Suprapubic skin (tissue), 4 donors: ENCODE measurements at regions not wholly inside any gene's neighbourhood (a gene's known extent, or its start where the extent isn't known, plus 50 kb on each side); places are given as distances from the start of the nearest gene placed in this dataset.

ENCODE experiments used
- DNase-seq, 2 donors: peaks; one replicate each; pipeline ENCODE4 v3.0.0-alpha.2; 2019; ENCODE audit warnings: low spot score in 2 of 2
- H3K27ac ChIP-seq: fragments of 200-600 bp; sonication (generic); one replicate; pipeline ENCODE4 v1.5.1; 2019
- H3K27me3 ChIP-seq: fragments of 200-600 bp; sonication (generic); one replicate; pipeline ENCODE4 v1.5.1; 2019
- H3K36me3 ChIP-seq: fragments of 200-600 bp; sonication (generic); one replicate; pipeline ENCODE4 v1.5.1; 2019
- H3K4me1 ChIP-seq: fragments of 200-600 bp; sonication (generic); one replicate; pipeline ENCODE4 v1.5.1; 2019
- H3K4me3 ChIP-seq: fragments of 200-600 bp; sonication (generic); one replicate; pipeline ENCODE4 v1.5.1; 2019; ENCODE audit warnings: mild to moderate bottlenecking
- H3K9me3 ChIP-seq: fragments of 200-600 bp; sonication (generic); one replicate; pipeline ENCODE4 v1.5.1; 2019
- EP300 ChIP-seq: sonication (generic); formaldehyde crosslinking; IDR thresholded peaks from one replicate; pipeline ENCODE4 v1.6.1; 2017; ENCODE audit warnings: antibody characterized with exemption
- POLR2A ChIP-seq, 2 donors: fragments of 450-650 bp; IDR thresholded peaks; one replicate each; pipeline ENCODE4 v1.6.1; 2017; ENCODE audit warnings: antibody characterized with exemption in 2 of 2, mild to moderate bottlenecking in 2 of 2, moderate library complexity in 2 of 2
- POLR2AphosphoS5 ChIP-seq, 3 donors: sonication (generic); formaldehyde crosslinking; IDR thresholded peaks; one replicate each; pipeline ENCODE4 v1.6.1; 2017; ENCODE audit warnings: antibody characterized with exemption in 3 of 3
- WGBS: methylation state at CpG from one replicate; pipeline ENCODE4 v1.1.5; 2018; 5-methylcytosine and 5-hydroxymethylcytosine counted together
- TF ChIP-seq, protein P1 (sequence below), 2 donors: fragments of 200-600 bp in 1 of 2; fragments of 450-650 bp in 1 of 2; sonication (generic) in 1 of 2; IDR thresholded peaks; one replicate each; pipeline ENCODE4 v1.5.1; 2016 to 2019; ENCODE audit warnings: antibody characterized with exemption in 2 of 2, mild to moderate bottlenecking in 1 of 2, moderate library complexity in 1 of 2

DNA sequence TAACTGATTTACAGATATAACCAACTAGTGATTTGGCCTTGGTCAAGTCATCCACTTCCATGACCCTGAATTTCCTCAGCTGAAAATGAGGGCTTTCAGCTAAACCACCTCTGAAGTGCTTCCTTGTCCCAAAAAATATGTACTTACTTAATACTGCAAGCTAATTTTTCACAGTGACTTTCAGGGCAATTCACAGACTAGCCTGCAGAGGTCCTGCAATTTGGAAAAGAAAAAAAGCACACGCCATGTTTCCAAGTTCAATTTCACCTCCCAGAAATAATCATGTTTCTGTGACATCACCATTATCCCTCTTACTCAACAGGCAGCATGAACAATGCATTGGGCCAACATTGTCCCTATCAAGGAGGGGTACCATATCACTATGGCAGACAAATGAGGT lies 218.2 kb downstream of the SHOX2 start:
- 83% methylated on average over 1 of the region's 1 CpG for WGBS
- no peak for DNase-seq
- Histone ChIP-seq H3K9me3 (no peaks in the 10 kb centered on the region), H3K36me3 (no peaks in the 10 kb centered on the region), H3K27me3 (no peaks in the 10 kb centered on the region), H3K27ac (no peak overlapping the region), H3K4me1 (no peaks in the 10 kb centered on the region), H3K4me3 (no peak overlapping the region)
- TF ChIP-seq POLR2AphosphoS5 (IDR thresholded peaks at IDR 0.05) (no peak), POLR2A (IDR thresholded peaks at IDR 0.05) (no peak), EP300 (no peak)
- TF ChIP-seq, protein P1, sequence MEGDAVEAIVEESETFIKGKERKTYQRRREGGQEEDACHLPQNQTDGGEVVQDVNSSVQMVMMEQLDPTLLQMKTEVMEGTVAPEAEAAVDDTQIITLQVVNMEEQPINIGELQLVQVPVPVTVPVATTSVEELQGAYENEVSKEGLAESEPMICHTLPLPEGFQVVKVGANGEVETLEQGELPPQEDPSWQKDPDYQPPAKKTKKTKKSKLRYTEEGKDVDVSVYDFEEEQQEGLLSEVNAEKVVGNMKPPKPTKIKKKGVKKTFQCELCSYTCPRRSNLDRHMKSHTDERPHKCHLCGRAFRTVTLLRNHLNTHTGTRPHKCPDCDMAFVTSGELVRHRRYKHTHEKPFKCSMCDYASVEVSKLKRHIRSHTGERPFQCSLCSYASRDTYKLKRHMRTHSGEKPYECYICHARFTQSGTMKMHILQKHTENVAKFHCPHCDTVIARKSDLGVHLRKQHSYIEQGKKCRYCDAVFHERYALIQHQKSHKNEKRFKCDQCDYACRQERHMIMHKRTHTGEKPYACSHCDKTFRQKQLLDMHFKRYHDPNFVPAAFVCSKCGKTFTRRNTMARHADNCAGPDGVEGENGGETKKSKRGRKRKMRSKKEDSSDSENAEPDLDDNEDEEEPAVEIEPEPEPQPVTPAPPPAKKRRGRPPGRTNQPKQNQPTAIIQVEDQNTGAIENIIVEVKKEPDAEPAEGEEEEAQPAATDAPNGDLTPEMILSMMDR (IDR thresholded peaks at IDR 0.05): no peak

DNA sequence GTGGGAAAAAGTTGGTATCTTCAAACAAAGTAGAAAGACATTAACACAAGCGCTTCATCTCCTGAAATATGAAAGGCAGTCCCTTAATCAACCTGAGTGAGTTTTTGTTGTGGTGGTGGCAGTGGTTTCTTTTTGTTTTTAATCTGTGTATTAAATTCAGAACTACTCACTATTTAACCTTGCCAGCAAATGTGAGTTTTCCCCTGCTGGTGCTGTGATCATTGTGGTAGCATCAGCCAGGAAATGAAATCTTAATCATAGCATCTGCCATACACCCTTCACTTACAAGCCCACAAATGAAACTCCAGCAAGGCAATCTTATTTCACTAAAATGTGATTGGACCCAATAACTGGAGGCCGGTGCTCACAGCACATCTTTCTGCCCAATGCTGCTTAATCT lies 229.7 kb downstream of the SHOX2 start:
- H3K36me3 ChIP-seq: no peaks in the 10 kb centered on the region

DNA sequence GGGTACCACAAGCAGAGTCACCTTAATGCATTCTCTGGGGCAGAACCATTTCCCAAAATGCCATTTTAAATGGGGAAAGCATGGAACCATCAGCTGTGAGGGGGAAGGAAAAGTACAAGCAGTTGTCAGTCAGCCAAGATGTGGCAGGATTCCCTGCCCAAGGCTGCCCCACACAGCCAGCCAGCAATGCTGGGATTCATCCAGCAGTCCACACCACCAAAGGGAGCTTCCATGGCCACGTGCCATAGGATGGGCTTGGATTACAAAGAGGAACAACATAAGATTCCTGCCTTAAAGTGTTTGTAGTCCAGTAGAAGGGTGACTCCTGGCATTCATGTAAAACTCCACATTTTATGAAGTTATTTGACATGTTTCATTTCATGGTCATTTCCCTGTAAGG lies 233.3 kb downstream of the SHOX2 start:
- no peak for TF ChIP-seq EP300
- TF ChIP-seq POLR2A (IDR thresholded peaks at IDR 0.05): no peak
- TF ChIP-seq POLR2AphosphoS5 (IDR thresholded peaks at IDR 0.05): no peak
- TF ChIP-seq, protein P1 (IDR thresholded peaks at IDR 0.05): no peak

More for the DNA sequence above, 229.7 kb downstream of the SHOX2 start:
- Histone ChIP-seq H3K9me3 (no peaks in the 10 kb centered on the region), H3K27me3 (no peaks in the 10 kb centered on the region), H3K27ac (no peak overlapping the region), H3K4me3 (no peak overlapping the region), H3K4me1 (no peaks in the 10 kb centered on the region)
- 91% methylated on average over 2 of the region's 2 CpGs for WGBS
- TF ChIP-seq EP300: no peak
- no peak for TF ChIP-seq POLR2AphosphoS5 (IDR thresholded peaks at IDR 0.05)
- TF ChIP-seq, protein P1 (IDR thresholded peaks at IDR 0.05): no peak
- no peak for TF ChIP-seq POLR2A (IDR thresholded peaks at IDR 0.05)
- no peak for DNase-seq

DNA sequence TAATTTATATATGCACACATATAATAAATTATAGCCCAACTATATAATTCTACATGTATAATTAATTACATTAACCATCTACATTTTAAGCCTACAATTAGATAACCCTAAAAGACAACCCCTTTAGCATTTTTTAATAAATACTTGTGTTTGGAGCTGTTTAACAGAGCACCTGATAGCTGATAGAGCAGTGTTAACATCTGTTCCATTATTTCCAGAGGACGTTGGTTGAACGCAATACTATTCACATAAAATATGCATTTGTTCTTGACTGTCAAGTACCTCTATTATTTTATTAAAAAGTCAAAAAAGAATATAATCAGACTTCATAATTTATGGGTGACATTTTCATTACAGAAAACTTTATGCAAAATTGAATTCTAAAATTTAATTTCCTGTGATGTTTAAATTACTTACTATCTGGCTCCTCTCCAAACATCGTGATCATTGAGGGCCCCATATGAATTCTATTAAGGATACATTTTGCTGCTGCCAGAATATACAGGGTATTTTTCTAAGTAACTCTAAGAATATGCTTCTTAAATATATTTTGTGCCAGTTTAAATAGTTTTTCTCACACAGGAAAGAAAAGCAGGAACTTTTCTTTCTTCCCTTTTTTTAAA lies 234.3 kb downstream of the SHOX2 start:
- Histone ChIP-seq H3K27me3 (no peaks in the 10 kb centered on the region), H3K9me3 (no peaks in the 10 kb centered on the region), H3K36me3 (no peaks in the 10 kb centered on the region), H3K27ac (no peak overlapping the region), H3K4me3 (no peak overlapping the region), H3K4me1 (peaks cover 2% of the 10 kb centered on the region)
- WGBS: 53% methylated on average over 3 of the region's 3 CpGs
- TF ChIP-seq POLR2A (IDR thresholded peaks at IDR 0.05): no peak
- TF ChIP-seq, protein P1 (IDR thresholded peaks at IDR 0.05): no peak
- TF ChIP-seq POLR2AphosphoS5 (IDR thresholded peaks at IDR 0.05): no peak
- no peak for TF ChIP-seq EP300
- no peak for DNase-seq

More for the DNA sequence above, 233.3 kb downstream of the SHOX2 start:
- 44% methylated on average over 1 of the region's 1 CpG for WGBS
- DNase-seq: no peak
- peaks cover 2% of the 10 kb centered on the region for H3K4me1 ChIP-seq
- no peaks in the 10 kb centered on the region for H3K27me3 ChIP-seq
- H3K36me3 ChIP-seq: no peaks in the 10 kb centered on the region
- H3K9me3 ChIP-seq: no peaks in the 10 kb centered on the region
- H3K27ac ChIP-seq: no peak overlapping the region
- H3K4me3 ChIP-seq: no peak overlapping the region

DNA sequence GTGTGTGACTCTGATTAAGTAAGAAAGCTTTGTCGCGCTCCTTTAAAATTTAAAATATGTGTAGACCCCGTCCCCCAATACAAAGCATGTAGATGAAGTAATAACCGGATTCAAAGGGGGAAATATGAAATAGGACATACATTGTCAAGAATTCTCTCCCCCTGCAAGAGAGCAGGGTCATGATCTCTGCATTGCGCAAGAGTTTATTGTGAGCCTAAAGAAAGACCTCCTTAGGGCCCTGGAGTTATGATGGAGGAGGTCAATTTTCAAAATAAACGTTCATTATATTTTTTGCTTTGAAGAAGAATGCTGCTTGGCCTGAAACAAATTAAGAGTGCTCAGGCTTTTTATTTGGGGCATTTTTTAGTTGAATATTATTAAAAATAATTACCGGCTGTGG lies 235.0 kb downstream of the SHOX2 start:
- TF ChIP-seq POLR2A (IDR thresholded peaks at IDR 0.05): no peak
- TF ChIP-seq EP300: no peak
- TF ChIP-seq POLR2AphosphoS5 (IDR thresholded peaks at IDR 0.05): no peak
- TF ChIP-seq, protein P1 (IDR thresholded peaks at IDR 0.05): no peak
- no peaks in the 10 kb centered on the region for H3K36me3 ChIP-seq
- no peak overlapping the region for H3K27ac ChIP-seq
- WGBS: 84% methylated on average over 7 of the region's 7 CpGs
- H3K4me3 ChIP-seq: no peak overlapping the region
- no peak for DNase-seq
- peaks cover 2% of the 10 kb centered on the region for H3K4me1 ChIP-seq
- H3K9me3 ChIP-seq: no peaks in the 10 kb centered on the region
- no peaks in the 10 kb centered on the region for H3K27me3 ChIP-seq
